Trophoblast cell (in vitro differentiated cells and primary cell): ENCODE measurements at regions not wholly inside any gene's neighbourhood (a gene's known extent, or its start where the extent isn't known, plus 50 kb on each side); places are given as distances from the start of the nearest gene placed in this dataset.
"Not testable (repeated sequence)": the region's sequence is repeated elsewhere in the genome, so short reads cannot be mapped to it uniquely, and the experiment has no call there.

Experiments
- DNase-seq, 2 donors: peaks; one replicate each; pipeline ENCODE4 v3.0.0-alpha.2; 2016
- H2AFZ ChIP-seq: 2 replicates; pipeline ENCODE4 v1.6.1; 2013; ENCODE audit warnings: low read length, moderate library complexity, mild to moderate bottlenecking; ENCODE audit not compliant: insufficient read depth, poor library complexity
- H2AK5ac ChIP-seq: 2 replicates; pipeline ENCODE4 v1.6.1; 2013; ENCODE audit warnings: mild to moderate bottlenecking, low read length
- H2BK120ac ChIP-seq: 2 replicates; pipeline ENCODE4 v1.6.1; 2013; ENCODE audit warnings: low read length, mild to moderate bottlenecking, moderate library complexity; ENCODE audit not compliant: insufficient read depth, poor library complexity
- H2BK12ac ChIP-seq: 2 replicates; pipeline ENCODE4 v1.6.1; 2013; ENCODE audit warnings: mild to moderate bottlenecking, low read length, moderate library complexity
- H2BK5ac ChIP-seq: 2 replicates; pipeline ENCODE4 v1.6.1; 2013; ENCODE audit warnings: low read length, low read depth, moderate library complexity, mild to moderate bottlenecking; ENCODE audit not compliant: poor library complexity
- H3K14ac ChIP-seq: 2 replicates; pipeline ENCODE4 v1.6.1; 2013; ENCODE audit warnings: mild to moderate bottlenecking, low read length
- H3K18ac ChIP-seq: 2 replicates; pipeline ENCODE4 v1.6.1; 2013; ENCODE audit warnings: mild to moderate bottlenecking, low read length
- H3K23ac ChIP-seq: 2 replicates; pipeline ENCODE4 v1.6.1; 2013; ENCODE audit warnings: low read length
- H3K27ac ChIP-seq: 2 replicates; pipeline ENCODE4 v1.5.1; 2013; ENCODE audit warnings: low read depth, mild to moderate bottlenecking, inconsistent platforms, low read length, moderate library complexity
- H3K27me3 ChIP-seq: 2 replicates; pipeline ENCODE4 v1.6.1; 2013; ENCODE audit warnings: inconsistent platforms, mild to moderate bottlenecking, low read length, moderate library complexity; ENCODE audit not compliant: insufficient read depth
- H3K36me3 ChIP-seq, 2 experiments: 1 replicate in 1 of 2; 2 replicates in 1 of 2; pipeline ENCODE4 v1.6.1; 2013; ENCODE audit warnings: low read length in 2 of 2, mild to moderate bottlenecking in 2 of 2, moderate library complexity in 1 of 2; ENCODE audit not compliant: insufficient read depth in 2 of 2, control insufficient read depth in 1 of 2
- H3K4ac ChIP-seq: 2 replicates; pipeline ENCODE4 v1.6.1; 2013; ENCODE audit warnings: low read depth, mild to moderate bottlenecking, low read length, moderate library complexity
- H3K4me1 ChIP-seq, 2 experiments: 1 replicate in 1 of 2; 2 replicates in 1 of 2; pipeline ENCODE4 v1.6.1; 2013; ENCODE audit warnings: low read length in 2 of 2, mild to moderate bottlenecking in 2 of 2, moderate library complexity in 1 of 2; ENCODE audit not compliant: insufficient read depth in 2 of 2, control insufficient read depth in 1 of 2
- H3K4me2 ChIP-seq: 2 replicates; pipeline ENCODE4 v1.6.1; 2013; ENCODE audit warnings: inconsistent platforms, mild to moderate bottlenecking, low read length, moderate library complexity
- H3K4me3 ChIP-seq: 2 replicates; pipeline ENCODE4 v1.5.1; 2013; ENCODE audit warnings: mild to moderate bottlenecking, low read depth, low read length, inconsistent platforms
- H3K79me1 ChIP-seq: one replicate; pipeline ENCODE4 v1.6.1; 2013; ENCODE audit warnings: low read length
- H3K79me2 ChIP-seq: 2 replicates; pipeline ENCODE4 v1.6.1; 2013; ENCODE audit warnings: low read length, mild to moderate bottlenecking; ENCODE audit not compliant: control insufficient read depth, insufficient read depth, poor library complexity
- H3K9ac ChIP-seq: 2 replicates; pipeline ENCODE4 v1.6.1; 2013; ENCODE audit warnings: mild to moderate bottlenecking, low read length
- H3K9me3 ChIP-seq: 2 replicates; pipeline ENCODE4 v1.6.1; 2013; ENCODE audit warnings: low read depth, mild to moderate bottlenecking, control low read depth, inconsistent platforms, low read length; ENCODE audit not compliant: insufficient read depth
- H4K12ac ChIP-seq: 2 replicates; pipeline ENCODE4 v1.6.1; 2013; ENCODE audit warnings: low read depth, mild to moderate bottlenecking, low read length, moderate library complexity
- H4K8ac ChIP-seq: 2 replicates; pipeline ENCODE4 v1.6.1; 2013; ENCODE audit warnings: low read depth, mild to moderate bottlenecking, low read length, moderate library complexity
- H4K91ac ChIP-seq: one replicate; pipeline ENCODE4 v1.6.1; 2013; ENCODE audit warnings: low read depth, mild to moderate bottlenecking, low read length, moderate library complexity
- WGBS: extraction: QIAGEN DNeasy Blood & Tissue Kit; methylation state at CpG from one replicate; pipeline ENCODE4 v1.1.7; 2013; ENCODE audit warnings: missing lambda C conversion rate; ENCODE audit not compliant: insufficient read length, insufficient coverage; ENCODE audit errors: extremely low coverage; 5-methylcytosine and 5-hydroxymethylcytosine counted together

DNA sequence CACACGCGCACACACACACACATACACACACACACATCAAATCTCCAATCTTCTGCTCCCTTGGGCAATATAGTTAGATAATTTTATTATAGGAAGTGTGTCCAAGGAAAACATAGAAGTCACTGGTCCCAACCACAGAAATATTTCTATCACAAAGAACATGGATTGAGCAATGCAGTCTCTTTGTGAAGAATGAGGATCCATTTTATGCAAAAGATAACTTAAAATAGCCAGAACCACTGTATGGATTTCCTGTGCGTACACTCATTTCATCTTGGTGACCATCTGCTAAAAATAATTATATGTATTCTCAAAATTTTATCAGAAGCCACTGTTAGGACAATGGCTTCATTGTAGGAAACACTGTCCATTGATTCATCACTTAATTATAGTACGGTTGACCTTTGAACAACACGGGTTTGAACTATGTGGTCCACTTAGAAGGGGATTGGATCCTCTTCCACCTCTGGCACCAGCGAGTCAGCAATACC, 169.6 kb upstream of the MXRA5 start:
- DNase-seq: no peak
- H3K18ac ChIP-seq: no peak overlapping the region
- H3K9me3 ChIP-seq: no peaks in the 10 kb centered on the region

DNA sequence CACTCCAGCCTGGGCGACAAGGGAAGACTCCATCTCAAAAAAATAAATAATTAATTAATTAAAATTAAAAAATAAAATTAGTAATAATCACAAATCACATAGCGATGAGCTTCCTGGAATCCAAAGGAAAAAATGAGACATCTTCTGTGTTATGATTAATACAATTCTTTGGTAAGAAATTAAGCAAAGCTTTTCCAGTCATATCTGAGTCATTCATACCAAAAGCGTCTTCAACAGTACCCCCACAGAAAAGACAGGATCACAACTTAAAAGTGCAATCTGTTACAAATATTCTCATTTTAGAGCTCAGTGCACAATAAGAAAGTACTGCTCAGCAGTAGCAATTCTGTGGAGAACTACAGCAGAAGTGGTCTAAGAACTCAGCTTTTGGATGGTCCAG, 168.5 kb upstream of the MXRA5 start:
- H2BK12ac ChIP-seq: no peak overlapping the region
- H3K4me1 ChIP-seq: no peaks in the 10 kb centered on the region
- no peak overlapping the region for H2AFZ ChIP-seq
- H3K9ac ChIP-seq: no peak overlapping the region
- H3K9me3 ChIP-seq: no peaks in the 10 kb centered on the region
- DNase-seq: no peak
- no peak overlapping the region for H3K4me2 ChIP-seq
- no peak overlapping the region for H3K18ac ChIP-seq
- H4K91ac ChIP-seq: no peak overlapping the region
- H2BK5ac ChIP-seq: no peak overlapping the region
- no peak overlapping the region for H3K4me3 ChIP-seq
- H4K8ac ChIP-seq: no peak overlapping the region
- H3K27ac ChIP-seq: no peak overlapping the region
- H2AK5ac ChIP-seq: no peak overlapping the region
- H3K4ac ChIP-seq: no peak overlapping the region
- WGBS: no CpG with 5 or more reads among the region's 3 CpGs
- H3K79me1 ChIP-seq: no peaks in the 10 kb centered on the region
- H3K27me3 ChIP-seq: no peaks in the 10 kb centered on the region
- H3K36me3 ChIP-seq: no peaks in the 10 kb centered on the region
- no peaks in the 10 kb centered on the region for H3K79me2 ChIP-seq
- H2BK120ac ChIP-seq: no peak overlapping the region
- H4K12ac ChIP-seq: no peak overlapping the region
- no peak overlapping the region for H3K23ac ChIP-seq
- H3K14ac ChIP-seq: no peak overlapping the region

More for the DNA sequence above, 169.6 kb upstream of the MXRA5 start:
- Histone ChIP-seq H4K91ac (no peak overlapping the region), H2BK12ac (no peak overlapping the region), H3K27me3 (no peaks in the 10 kb centered on the region), H3K4ac (no peak overlapping the region), H2AFZ (no peak overlapping the region), H3K36me3 (no peaks in the 10 kb centered on the region), H3K27ac (no peak overlapping the region), H2BK5ac (no peak overlapping the region), H3K4me2 (no peak overlapping the region), H3K14ac (no peak overlapping the region), H4K8ac (no peak overlapping the region), H4K12ac (no peak overlapping the region), H3K79me2 (no peaks in the 10 kb centered on the region), H3K79me1 (no peaks in the 10 kb centered on the region), H3K4me3 (no peak overlapping the region), H2BK120ac (no peak overlapping the region), H3K9ac (no peak overlapping the region), H2AK5ac (no peak overlapping the region), H3K23ac (no peak overlapping the region), H3K4me1 (no peaks in the 10 kb centered on the region)
- WGBS: 100% methylated on average over 2 of the region's 6 CpGs

DNA sequence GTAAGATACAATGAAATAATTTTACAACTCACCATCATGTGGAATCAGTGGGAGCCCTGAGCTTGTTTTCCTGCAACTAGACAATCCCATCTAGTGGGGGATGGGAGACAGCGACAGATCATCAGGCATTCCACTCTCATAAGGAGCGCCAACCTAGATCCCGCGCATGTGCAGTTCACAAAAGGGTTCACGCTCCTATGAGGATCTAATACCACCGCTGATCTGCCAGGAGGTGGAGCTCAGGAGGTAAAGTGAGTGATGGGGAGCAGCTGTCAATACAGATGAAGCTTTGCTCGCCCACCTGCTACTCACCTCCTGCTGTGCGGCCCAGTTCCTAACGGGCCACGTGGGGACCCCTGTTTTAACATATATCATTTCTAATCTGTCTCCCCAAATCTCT, 165.7 kb upstream of the MXRA5 start:
- not testable (repeated sequence) for H3K79me1 ChIP-seq

DNA sequence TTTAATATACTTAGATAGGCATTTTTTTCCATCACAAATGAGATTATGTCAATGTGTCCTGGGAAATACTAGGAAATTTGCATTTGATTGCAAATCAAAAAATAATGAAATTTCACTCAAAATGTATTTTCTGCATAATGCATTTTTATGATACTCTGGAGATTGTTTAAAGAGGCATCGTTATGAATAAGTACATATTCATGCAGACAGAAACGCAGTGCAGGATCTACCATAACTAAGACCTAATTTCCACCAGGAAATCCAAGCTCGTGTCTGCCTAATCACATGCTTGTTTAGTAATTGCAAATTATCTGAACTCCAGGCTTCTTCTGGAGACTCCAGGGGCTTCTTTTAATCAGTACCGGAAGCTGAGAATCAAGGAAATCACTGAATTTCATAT, 163.5 kb upstream of the MXRA5 start:
- Histone ChIP-seq H3K4me2 (no peak overlapping the region), H3K18ac (no peak overlapping the region), H3K4ac (no peak overlapping the region), H3K9me3 (no peaks in the 10 kb centered on the region), H3K9ac (no peak overlapping the region), H4K91ac (no peak overlapping the region), H3K79me1 (no peaks in the 10 kb centered on the region), H4K12ac (no peak overlapping the region), H3K14ac (no peak overlapping the region), H2AK5ac (no peak overlapping the region), H2AFZ (no peak overlapping the region), H3K4me1 (no peaks in the 10 kb centered on the region), H2BK120ac (no peak overlapping the region), H2BK12ac (no peak overlapping the region), H3K27ac (no peak overlapping the region), H3K79me2 (no peaks in the 10 kb centered on the region), H3K23ac (no peak overlapping the region), H2BK5ac (no peak overlapping the region), H4K8ac (no peak overlapping the region), H3K27me3 (no peaks in the 10 kb centered on the region), H3K4me3 (no peak overlapping the region), H3K36me3 (no peaks in the 10 kb centered on the region)
- WGBS: no CpG with 5 or more reads among the region's 4 CpGs
- DNase-seq: no peak

More for the DNA sequence above, 165.7 kb upstream of the MXRA5 start:
- not testable (repeated sequence) for H4K12ac ChIP-seq, H3K18ac ChIP-seq, H3K79me2 ChIP-seq, H3K4me2 ChIP-seq, H2AK5ac ChIP-seq, H4K91ac ChIP-seq, H3K9me3 ChIP-seq, H3K36me3 ChIP-seq, H3K9ac ChIP-seq, DNase-seq, H2BK5ac ChIP-seq, H3K4me3 ChIP-seq, H3K27ac ChIP-seq, H4K8ac ChIP-seq, H3K27me3 ChIP-seq, H2AFZ ChIP-seq, H3K4me1 ChIP-seq, H3K14ac ChIP-seq, H3K23ac ChIP-seq, H3K4ac ChIP-seq, H2BK120ac ChIP-seq, H2BK12ac ChIP-seq
- WGBS: no CpG with 5 or more reads among the region's 10 CpGs
